K562 (cell line): ENCODE measurements at regions not wholly inside any gene's neighbourhood (a gene's known extent, or its start where the extent isn't known, plus 50 kb on each side); places are given as distances from the start of the nearest gene placed in this dataset.

ENCODE experiments used
- ATAC-seq: fragments of 200-7000 bp; cut with Tn5 transposase; 3 replicates; pipeline ENCODE4 v1.9.1; 2020; ENCODE audit warnings: moderate library complexity
- BruUV-seq: library from RNA; stranded (reverse); fragments of 400-500 nt; replicated peaks from 2 replicates; lab custom pipeline; 2021; lab: Mats Ljungman, UMichigan
- CTCF ChIA-PET: fragments of 300-600 bp; formaldehyde crosslinking; extraction: SDS; loops from one replicate; lab custom pipeline; 2021; ENCODE audit warnings: low intra/inter-chr PET ratio; lab: Yijun Ruan, JAX
- POLR2A ChIA-PET: fragments of 300-600, 350-650 bp; sonication (Branson Sonifier 250); formaldehyde crosslinking; extraction: SDS; loops from one replicate; lab custom pipeline; 2021; ENCODE audit warnings: antibody characterized with exemption, inconsistent platforms; lab: Yijun Ruan, JAX
- DNase-seq, 4 experiments: peaks; one replicate each; pipeline versions ENCODE4 v3.0.0 to v3.0.0-alpha.2; 2011 to 2018; ENCODE audit warnings: low spot score in 3 of 4, mixed read lengths in 3 of 4; ENCODE audit errors: extremely low read depth in 1 of 4
- FAIRE-seq: peaks from 2 replicates; lab custom pipeline; 2011; peaks lifted over from hg19 to GRCh38; lab: Jason Lieb, UNC
- H2AFZ ChIP-seq: 2 replicates; pipeline ENCODE4 v1.6.0; 2011; ENCODE audit warnings: low read depth, low read length, control low read depth, inconsistent platforms
- H3K27ac ChIP-seq: fragments of 200-600 bp; 3 replicates; pipeline ENCODE4 v1.8.0; 2011; ENCODE audit warnings: low read depth, mild to moderate bottlenecking, control low read depth, inconsistent platforms, low read length, moderate library complexity, mixed read lengths; ENCODE audit errors: extremely low read depth
- H3K27me3 ChIP-seq, 2 experiments: fragments of 300-600 bp in 1 of 2; 2 replicates in 1 of 2; 3 replicates in 1 of 2; pipeline versions ENCODE4 v1.6.0 to v1.8.0; 2011; ENCODE audit warnings: inconsistent platforms in 2 of 2, low read length in 2 of 2, mild to moderate bottlenecking in 1 of 2, mixed read lengths in 1 of 2, moderate library complexity in 1 of 2; ENCODE audit not compliant: control insufficient read depth in 2 of 2, insufficient read depth in 2 of 2
- H3K36me3 ChIP-seq: fragments of 300-600 bp; 3 replicates; pipeline ENCODE4 v1.8.0; 2011; ENCODE audit warnings: mild to moderate bottlenecking, low read length, inconsistent platforms; ENCODE audit not compliant: control insufficient read depth, insufficient read depth
- H3K4me1 ChIP-seq, 2 experiments: fragments of 200-600 bp in 1 of 2; replicated peaks in 1 of 2; 2 replicates in 1 of 2; 3 replicates in 1 of 2; pipeline versions ENCODE4 v1.5.1 to v1.8.0; 2011; ENCODE audit warnings: inconsistent platforms in 2 of 2, low read length in 2 of 2, mild to moderate bottlenecking in 1 of 2, mixed read lengths in 1 of 2, moderate library complexity in 1 of 2; ENCODE audit not compliant: control insufficient read depth in 2 of 2, insufficient read depth in 2 of 2
- H3K4me2 ChIP-seq: 2 replicates; pipeline ENCODE4 v1.6.1; 2011; ENCODE audit warnings: low read length, control low read depth, inconsistent platforms, mixed read lengths; ENCODE audit not compliant: insufficient read depth
- H3K4me3 ChIP-seq: fragments of 200-600 bp; sonication (generic), shearing (Covaris generic); 2 replicates; pipeline ENCODE4 v1.5.1; 2016; ENCODE audit warnings: control low read depth, inconsistent platforms
- H3K79me2 ChIP-seq: fragments of 200-600 bp; 3 replicates; pipeline ENCODE4 v1.8.0; 2011; ENCODE audit warnings: low read length, inconsistent platforms; ENCODE audit not compliant: control insufficient read depth, insufficient read depth
- H3K9ac ChIP-seq, 2 experiments: 2 replicates each; pipeline versions ENCODE4 v1.6.0 to v1.6.1; 2011; ENCODE audit warnings: low read depth in 2 of 2, low read length in 2 of 2, control low read depth in 1 of 2, inconsistent platforms in 1 of 2, mild to moderate bottlenecking in 1 of 2, mixed read lengths in 1 of 2; ENCODE audit not compliant: insufficient read depth in 1 of 2
- H3K9me1 ChIP-seq: one replicate; pipeline ENCODE4 v1.6.0; 2011; ENCODE audit warnings: inconsistent platforms, mild to moderate bottlenecking, low read length, moderate library complexity; ENCODE audit not compliant: control insufficient read depth, insufficient read depth
- H3K9me3 ChIP-seq: replicated peaks from 2 replicates; pipeline ENCODE4 v1.5.1; 2011; ENCODE audit warnings: low read depth, low read length, inconsistent platforms; ENCODE audit not compliant: control insufficient read depth, insufficient read depth
- H4K20me1 ChIP-seq: replicated peaks from 2 replicates; pipeline ENCODE4 v1.6.1; 2011; ENCODE audit warnings: low read length, inconsistent platforms, mixed read lengths; ENCODE audit not compliant: control insufficient read depth, insufficient read depth
- BCOR ChIP-seq: fragments of 450-650 bp; IDR thresholded peaks from 2 replicates; pipeline ENCODE4 v1.6.1; 2016
- CBX1 ChIP-seq: sonication (generic); IDR thresholded peaks from 2 replicates; pipeline ENCODE4 v1.6.1; 2016; ENCODE audit warnings: antibody characterized with exemption, low read depth, mild to moderate bottlenecking
- CBX5 ChIP-seq: IDR thresholded peaks from 2 replicates; pipeline ENCODE4 v1.6.1; 2014; ENCODE audit warnings: low read depth, borderline replicate concordance
- HNRNPUL1 ChIP-seq: fragments of 200-400 bp; formaldehyde crosslinking; IDR thresholded peaks from 2 replicates; pipeline ENCODE4 v1.6.1; 2017; ENCODE audit warnings: low read length
- MEF2A ChIP-seq: IDR thresholded peaks from 2 replicates; pipeline ENCODE4 v1.6.1; 2011; ENCODE audit warnings: low read depth, mild to moderate bottlenecking, low read length, moderate library complexity; ENCODE audit not compliant: control insufficient read depth
- PHF21A ChIP-seq: fragments of 450-650 bp; IDR thresholded peaks from 2 replicates; pipeline ENCODE4 v1.6.1; 2017; ENCODE audit warnings: low read depth, borderline replicate concordance
- PPARD ChIP-seq: fragments of 250-450 bp; sonication (Bioruptor Pico); IDR thresholded peaks from 2 replicates; pipeline ENCODE4 v1.8.0; 2022; ENCODE audit warnings: inconsistent platforms, mild to moderate bottlenecking, moderate library complexity
- RBM34 ChIP-seq: fragments of 200-400 bp; formaldehyde crosslinking; IDR thresholded peaks from 2 replicates; pipeline ENCODE4 v1.6.1; 2018; ENCODE audit warnings: low read length, borderline replicate concordance; ENCODE audit not compliant: insufficient read depth
- SAFB ChIP-seq: fragments of 200-400 bp; formaldehyde crosslinking; IDR thresholded peaks from 2 replicates; pipeline ENCODE4 v1.6.1; 2017; ENCODE audit warnings: low read depth, low read length, borderline replicate concordance
- SETDB1 ChIP-seq: IDR thresholded peaks from one replicate; pipeline ENCODE4 v1.6.1; 2012; ENCODE audit warnings: low read length, control low read depth, inconsistent platforms
- TEAD2 ChIP-seq: fragments of 450-650 bp; IDR thresholded peaks from 2 replicates; pipeline ENCODE4 v1.6.1; 2016; ENCODE audit warnings: missing genetic modification characterization, control low read depth, missing compliant biosample characterization
- YY1 ChIP-seq, 3 experiments: IDR thresholded peaks; 2 replicates each; pipeline ENCODE4 v1.6.1; 2011; ENCODE audit warnings: low read length in 2 of 3, mild to moderate bottlenecking in 2 of 3, moderate library complexity in 2 of 3, borderline replicate concordance in 1 of 3, control low read depth in 1 of 3, low read depth in 1 of 3; ENCODE audit not compliant: insufficient read depth in 3 of 3, insufficient replicate concordance in 2 of 3, control insufficient read depth in 1 of 3, insufficient read length in 1 of 3; ENCODE audit errors: extremely low read depth in 1 of 3
- ZNF24 ChIP-seq: fragments of 450-650 bp; IDR thresholded peaks from 2 replicates; pipeline ENCODE4 v1.6.1; 2016
- WGBS: fragments of 100-300 bp; shearing (Covaris generic); methylation state at CpG from one replicate; pipeline ENCODE4 v1.1.6; 2016; ENCODE audit warnings: low coverage, mixed read lengths; ENCODE audit not compliant: insufficient coverage; ENCODE audit errors: missing lambda C conversion rate; 5-methylcytosine and 5-hydroxymethylcytosine counted together
- in situ Hi-C: fragments of 300-500 bp; cut with MboI; formaldehyde crosslinking; loops from 4 replicates; pipeline ENCODE4 v1.15.0; 2018; ENCODE audit warnings: inconsistent platforms, mixed read lengths
- intact Hi-C: fragments of 100-400 bp; cut with micrococcal nuclease; formaldehyde crosslinking; loops from 2 replicates; pipeline ENCODE4 v1.14.2; 2022
- TF ChIP-seq, protein P1 (sequence below): fragments of 250-450 bp; sonication (Bioruptor Pico); IDR thresholded peaks from 2 replicates; pipeline ENCODE4 v1.5.0; 2021; ENCODE audit warnings: mild to moderate bottlenecking, borderline replicate concordance
- TF ChIP-seq, protein P2 (sequence below): fragments of 450-650 bp; formaldehyde crosslinking; IDR thresholded peaks from 2 replicates; pipeline ENCODE4 v1.4.0; 2020; ENCODE audit warnings: mild to moderate bottlenecking, moderate library complexity
- TF ChIP-seq, protein P3 (sequence below): fragments of 250-450 bp; sonication (Bioruptor Pico); IDR thresholded peaks from 2 replicates; pipeline ENCODE4 v1.4.0; 2020; ENCODE audit warnings: mild to moderate bottlenecking, moderate library complexity
- TF ChIP-seq, protein P4 (sequence below): fragments of 450-650 bp; conservative IDR thresholded peaks from 2 replicates; pipeline ENCODE4 v1.6.1; 2016; ENCODE audit warnings: missing genetic modification characterization, low read depth, mild to moderate bottlenecking, missing compliant biosample characterization, moderate library complexity

DNA sequence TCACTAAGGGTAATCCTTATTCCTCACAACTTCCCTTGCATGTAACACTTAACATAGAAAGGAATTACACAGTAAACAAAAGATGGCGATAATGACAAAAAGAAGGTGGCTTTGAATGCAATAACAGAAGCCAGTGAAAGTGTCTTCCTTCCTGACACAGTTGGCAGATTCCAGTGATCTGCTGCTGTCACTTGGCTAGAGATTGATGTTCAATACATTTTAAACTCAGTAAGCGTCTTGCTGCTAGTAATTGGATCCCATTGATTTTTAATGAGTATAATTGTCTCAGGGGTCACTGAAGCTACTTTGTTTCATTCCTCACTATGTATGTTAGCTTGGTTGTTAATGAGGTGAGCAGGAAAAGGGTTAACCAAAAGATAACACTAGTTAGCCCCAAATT lies 692.7 kb downstream of the NTRK3 start:
- Histone ChIP-seq H2AFZ (no peak overlapping the region), H3K27me3 (no peaks in the 10 kb centered on the region), H3K9ac (no peak overlapping the region), H3K4me2 (no peak overlapping the region), H3K9me1 (no peaks in the 10 kb centered on the region), H3K4me1 (no peaks in the 10 kb centered on the region), H3K9me3 (no peaks in the 10 kb centered on the region), H3K4me3 (no peak overlapping the region), H3K36me3 (peaks cover 6% of the 10 kb centered on the region), H3K79me2 (no peaks in the 10 kb centered on the region), H3K27ac (no peak overlapping the region), H4K20me1 (no peaks in the 10 kb centered on the region)
- DNase-seq: no peak
- intact Hi-C loops: no loop called here
- no TSS peak for BruUV-seq
- in situ Hi-C loops: no loop called here
- ATAC-seq: no peak
- 43% methylated on average over 2 of the region's 2 CpGs for WGBS
- ChIA-PET CTCF (no interaction called here), POLR2A (no interaction called here)
- no peak for FAIRE-seq
- TF ChIP-seq PHF21A: no peak
- TF ChIP-seq SETDB1: no peak
- no peak for TF ChIP-seq ZNF24
- TF ChIP-seq, protein P1, sequence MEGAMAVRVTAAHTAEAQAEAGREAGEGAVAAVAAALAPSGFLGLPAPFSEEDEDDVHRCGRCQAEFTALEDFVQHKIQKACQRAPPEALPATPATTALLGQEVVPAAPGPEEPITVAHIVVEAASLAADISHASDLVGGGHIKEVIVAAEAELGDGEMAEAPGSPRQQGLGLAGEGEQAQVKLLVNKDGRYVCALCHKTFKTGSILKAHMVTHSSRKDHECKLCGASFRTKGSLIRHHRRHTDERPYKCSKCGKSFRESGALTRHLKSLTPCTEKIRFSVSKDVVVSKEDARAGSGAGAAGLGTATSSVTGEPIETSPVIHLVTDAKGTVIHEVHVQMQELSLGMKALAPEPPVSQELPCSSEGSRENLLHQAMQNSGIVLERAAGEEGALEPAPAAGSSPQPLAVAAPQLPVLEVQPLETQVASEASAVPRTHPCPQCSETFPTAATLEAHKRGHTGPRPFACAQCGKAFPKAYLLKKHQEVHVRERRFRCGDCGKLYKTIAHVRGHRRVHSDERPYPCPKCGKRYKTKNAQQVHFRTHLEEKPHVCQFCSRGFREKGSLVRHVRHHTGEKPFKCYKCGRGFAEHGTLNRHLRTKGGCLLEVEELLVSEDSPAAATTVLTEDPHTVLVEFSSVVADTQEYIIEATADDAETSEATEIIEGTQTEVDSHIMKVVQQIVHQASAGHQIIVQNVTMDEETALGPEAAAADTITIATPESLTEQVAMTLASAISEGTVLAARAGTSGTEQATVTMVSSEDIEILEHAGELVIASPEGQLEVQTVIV (CRISPR knock-in tag): no peak
- no peak for TF ChIP-seq TEAD2 (tag)
- no peak for TF ChIP-seq CBX5
- TF ChIP-seq MEF2A: no peak
- no peak for TF ChIP-seq RBM34
- TF ChIP-seq, protein P2, sequence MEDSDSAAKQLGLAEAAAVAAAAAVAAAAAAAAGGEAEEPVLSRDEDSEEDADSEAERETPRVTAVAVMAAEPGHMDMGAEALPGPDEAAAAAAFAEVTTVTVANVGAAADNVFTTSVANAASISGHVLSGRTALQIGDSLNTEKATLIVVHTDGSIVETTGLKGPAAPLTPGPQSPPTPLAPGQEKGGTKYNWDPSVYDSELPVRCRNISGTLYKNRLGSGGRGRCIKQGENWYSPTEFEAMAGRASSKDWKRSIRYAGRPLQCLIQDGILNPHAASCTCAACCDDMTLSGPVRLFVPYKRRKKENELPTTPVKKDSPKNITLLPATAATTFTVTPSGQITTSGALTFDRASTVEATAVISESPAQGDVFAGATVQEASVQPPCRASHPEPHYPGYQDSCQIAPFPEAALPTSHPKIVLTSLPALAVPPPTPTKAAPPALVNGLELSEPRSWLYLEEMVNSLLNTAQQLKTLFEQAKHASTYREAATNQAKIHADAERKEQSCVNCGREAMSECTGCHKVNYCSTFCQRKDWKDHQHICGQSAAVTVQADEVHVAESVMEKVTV (CRISPR knock-in tag): no peak
- TF ChIP-seq CBX1: no peak
- TF ChIP-seq, protein P3, sequence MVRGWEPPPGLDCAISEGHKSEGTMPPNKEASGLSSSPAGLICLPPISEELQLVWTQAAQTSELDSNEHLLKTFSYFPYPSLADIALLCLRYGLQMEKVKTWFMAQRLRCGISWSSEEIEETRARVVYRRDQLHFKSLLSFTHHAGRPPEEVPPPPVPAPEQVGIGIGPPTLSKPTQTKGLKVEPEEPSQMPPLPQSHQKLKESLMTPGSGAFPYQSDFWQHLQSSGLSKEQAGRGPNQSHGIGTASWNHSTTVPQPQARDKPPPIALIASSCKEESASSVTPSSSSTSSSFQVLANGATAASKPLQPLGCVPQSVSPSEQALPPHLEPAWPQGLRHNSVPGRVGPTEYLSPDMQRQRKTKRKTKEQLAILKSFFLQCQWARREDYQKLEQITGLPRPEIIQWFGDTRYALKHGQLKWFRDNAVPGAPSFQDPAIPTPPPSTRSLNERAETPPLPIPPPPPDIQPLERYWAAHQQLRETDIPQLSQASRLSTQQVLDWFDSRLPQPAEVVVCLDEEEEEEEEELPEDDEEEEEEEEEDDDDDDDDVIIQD: no peak
- TF ChIP-seq, protein P4, sequence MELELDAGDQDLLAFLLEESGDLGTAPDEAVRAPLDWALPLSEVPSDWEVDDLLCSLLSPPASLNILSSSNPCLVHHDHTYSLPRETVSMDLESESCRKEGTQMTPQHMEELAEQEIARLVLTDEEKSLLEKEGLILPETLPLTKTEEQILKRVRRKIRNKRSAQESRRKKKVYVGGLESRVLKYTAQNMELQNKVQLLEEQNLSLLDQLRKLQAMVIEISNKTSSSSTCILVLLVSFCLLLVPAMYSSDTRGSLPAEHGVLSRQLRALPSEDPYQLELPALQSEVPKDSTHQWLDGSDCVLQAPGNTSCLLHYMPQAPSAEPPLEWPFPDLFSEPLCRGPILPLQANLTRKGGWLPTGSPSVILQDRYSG (tag): no peak
- TF ChIP-seq HNRNPUL1: no peak
- TF ChIP-seq PPARD (CRISPR knock-in tag): no peak
- TF ChIP-seq BCOR: no peak
- no peak for TF ChIP-seq YY1 (IDR thresholded peaks at IDR 0.05; ENCODE audit: borderline replicate concordance in 1 of 3, control insufficient read depth in 1 of 3, extremely low read depth in 1 of 3, insufficient read depth in 3 of 3, insufficient read length in 1 of 3, insufficient replicate concordance in 2 of 3, low read depth in 1 of 3, low read length in 2 of 3)
- no peak for TF ChIP-seq SAFB
